ENCODE measurements at regions not wholly inside any gene's neighbourhood (a gene's known extent, or its start where the extent isn't known, plus 50 kb on each side); places are given as distances from the start of the nearest gene placed in this dataset.

GRCh38 chr16:74083541-74083940, 213.1 kb upstream of the PSMD7 start:
- POLR2A ChIA-PET = interaction anchor here (1.1 kb wide), 1 partner anchor 794 kb away, joined by 3 read pairs; no protein-coding TSS in a partner anchor
- DNase-seq (ENCODE audit: low read depth, low spot score) (no peak), FAIRE-seq (no peak), ATAC-seq (no peak)
- WGBS (ENCODE audit: insufficient coverage, insufficient replicate concordance, low lambda C conversion rate, missing lambda C conversion rate) = 31% methylated on average over 3 of the region's 3 CpGs
- Histone ChIP-seq H4K20me1 (ENCODE audit: control insufficient read depth, insufficient read depth) (no peaks in the 10 kb centered on the region), H3K27me3 (replicated peaks in 1 of 2; ENCODE audit: control insufficient read depth in 2 of 2, insufficient read depth in 2 of 2, low read length in 1 of 2) (no peaks in the 10 kb centered on the region), H3K79me2 (ENCODE audit: control insufficient read depth, insufficient read depth, low read length) (no peaks in the 10 kb centered on the region), H3K9me3 (replicated peaks; ENCODE audit: control insufficient read depth, insufficient read depth, low read length) (no peaks in the 10 kb centered on the region), H2AFZ (ENCODE audit: control insufficient read depth, low read depth, low read length) (no peak overlapping the region), H3K4me2 (ENCODE audit: control insufficient read depth, insufficient read depth) (no peak overlapping the region), H3K36me3 (ENCODE audit: control insufficient read depth in 2 of 2, insufficient read depth in 2 of 2, low read length in 1 of 2) (no peaks in the 10 kb centered on the region), H3K4me1 (ENCODE audit: control insufficient read depth, insufficient read depth, low read length) (no peaks in the 10 kb centered on the region), H3K9ac (ENCODE audit: control insufficient read depth, insufficient read depth, low read length) (no peak overlapping the region), H3K27ac (ENCODE audit: control insufficient read depth, insufficient read depth) (no peak overlapping the region), H3K4me3 (no peak overlapping the region)
- intact Hi-C loops (cut with micrococcal nuclease; ENCODE audit: unreplicated experiment) (no loop called here), in situ Hi-C loops (cut with MboI) (no loop called here)
- no TSS peak for BruUV-seq (replicated peaks)
- CTCF ChIA-PET = interaction anchor here (2.2 kb wide), 1 partner anchor 24 kb away, joined by 7 read pairs; no protein-coding TSS in a partner anchor
- RAD21 ChIA-PET (ENCODE audit: unreplicated experiment) = interaction anchor here (1.0 to 1.6 kb wide), 3 partner anchors 9 to 13 kb away, joined by 3 to 4 read pairs (median 4); no protein-coding TSS in a partner anchor
- SMC1A ChIA-PET (ENCODE audit: uncharacterized antibody, unreplicated experiment) = interaction anchor here (0.9 to 1.1 kb wide), 2 partner anchors 10 to 11 kb away, joined by 3 to 5 read pairs; no protein-coding TSS in a partner anchor
- TF ChIP-seq MYB (IDR thresholded peaks at IDR 0.05; ENCODE audit: borderline replicate concordance, low read depth, low read length) = no peak
- TF ChIP-seq, protein P1, sequence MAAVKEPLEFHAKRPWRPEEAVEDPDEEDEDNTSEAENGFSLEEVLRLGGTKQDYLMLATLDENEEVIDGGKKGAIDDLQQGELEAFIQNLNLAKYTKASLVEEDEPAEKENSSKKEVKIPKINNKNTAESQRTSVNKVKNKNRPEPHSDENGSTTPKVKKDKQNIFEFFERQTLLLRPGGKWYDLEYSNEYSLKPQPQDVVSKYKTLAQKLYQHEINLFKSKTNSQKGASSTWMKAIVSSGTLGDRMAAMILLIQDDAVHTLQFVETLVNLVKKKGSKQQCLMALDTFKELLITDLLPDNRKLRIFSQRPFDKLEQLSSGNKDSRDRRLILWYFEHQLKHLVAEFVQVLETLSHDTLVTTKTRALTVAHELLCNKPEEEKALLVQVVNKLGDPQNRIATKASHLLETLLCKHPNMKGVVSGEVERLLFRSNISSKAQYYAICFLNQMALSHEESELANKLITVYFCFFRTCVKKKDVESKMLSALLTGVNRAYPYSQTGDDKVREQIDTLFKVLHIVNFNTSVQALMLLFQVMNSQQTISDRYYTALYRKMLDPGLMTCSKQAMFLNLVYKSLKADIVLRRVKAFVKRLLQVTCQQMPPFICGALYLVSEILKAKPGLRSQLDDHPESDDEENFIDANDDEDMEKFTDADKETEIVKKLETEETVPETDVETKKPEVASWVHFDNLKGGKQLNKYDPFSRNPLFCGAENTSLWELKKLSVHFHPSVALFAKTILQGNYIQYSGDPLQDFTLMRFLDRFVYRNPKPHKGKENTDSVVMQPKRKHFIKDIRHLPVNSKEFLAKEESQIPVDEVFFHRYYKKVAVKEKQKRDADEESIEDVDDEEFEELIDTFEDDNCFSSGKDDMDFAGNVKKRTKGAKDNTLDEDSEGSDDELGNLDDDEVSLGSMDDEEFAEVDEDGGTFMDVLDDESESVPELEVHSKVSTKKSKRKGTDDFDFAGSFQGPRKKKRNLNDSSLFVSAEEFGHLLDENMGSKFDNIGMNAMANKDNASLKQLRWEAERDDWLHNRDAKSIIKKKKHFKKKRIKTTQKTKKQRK (IDR thresholded peaks at IDR 0.05; ENCODE audit: low read depth, low read length) = no peak
- TF ChIP-seq MXI1 (IDR thresholded peaks at IDR 0.05; ENCODE audit: low read depth, low read length) = no peak
- TF ChIP-seq USF1 (IDR thresholded peaks at IDR 0.05; ENCODE audit: borderline replicate concordance, extremely low read length, insufficient read depth, low read depth, low read length) = no peak
- no peak for TF ChIP-seq SUZ12 (IDR thresholded peaks at IDR 0.05; ENCODE audit: unreplicated experiment)
- no peak for TF ChIP-seq WRNIP1 (IDR thresholded peaks at IDR 0.05; ENCODE audit: borderline replicate concordance, low read depth, low read length)
- TF ChIP-seq NR2C1 (IDR thresholded peaks at IDR 0.05) = no peak
- no peak for TF ChIP-seq TBL1XR1 (IDR thresholded peaks at IDR 0.05; ENCODE audit: low read depth, low read length)
- TF ChIP-seq, protein P2, sequence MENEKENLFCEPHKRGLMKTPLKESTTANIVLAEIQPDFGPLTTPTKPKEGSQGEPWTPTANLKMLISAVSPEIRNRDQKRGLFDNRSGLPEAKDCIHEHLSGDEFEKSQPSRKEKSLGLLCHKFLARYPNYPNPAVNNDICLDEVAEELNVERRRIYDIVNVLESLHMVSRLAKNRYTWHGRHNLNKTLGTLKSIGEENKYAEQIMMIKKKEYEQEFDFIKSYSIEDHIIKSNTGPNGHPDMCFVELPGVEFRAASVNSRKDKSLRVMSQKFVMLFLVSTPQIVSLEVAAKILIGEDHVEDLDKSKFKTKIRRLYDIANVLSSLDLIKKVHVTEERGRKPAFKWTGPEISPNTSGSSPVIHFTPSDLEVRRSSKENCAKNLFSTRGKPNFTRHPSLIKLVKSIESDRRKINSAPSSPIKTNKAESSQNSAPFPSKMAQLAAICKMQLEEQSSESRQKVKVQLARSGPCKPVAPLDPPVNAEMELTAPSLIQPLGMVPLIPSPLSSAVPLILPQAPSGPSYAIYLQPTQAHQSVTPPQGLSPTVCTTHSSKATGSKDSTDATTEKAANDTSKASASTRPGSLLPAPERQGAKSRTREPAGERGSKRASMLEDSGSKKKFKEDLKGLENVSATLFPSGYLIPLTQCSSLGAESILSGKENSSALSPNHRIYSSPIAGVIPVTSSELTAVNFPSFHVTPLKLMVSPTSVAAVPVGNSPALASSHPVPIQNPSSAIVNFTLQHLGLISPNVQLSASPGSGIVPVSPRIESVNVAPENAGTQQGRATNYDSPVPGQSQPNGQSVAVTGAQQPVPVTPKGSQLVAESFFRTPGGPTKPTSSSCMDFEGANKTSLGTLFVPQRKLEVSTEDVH (IDR thresholded peaks at IDR 0.05; ENCODE audit: low read depth, partially characterized antibody) = no peak
- no peak for TF ChIP-seq BCLAF1 (IDR thresholded peaks at IDR 0.05)
- TF ChIP-seq DPF2 (IDR thresholded peaks at IDR 0.05) = no peak
- TF ChIP-seq SMC3 (IDR thresholded peaks at IDR 0.05; ENCODE audit: borderline replicate concordance, low read length) = no peak
- TF ChIP-seq HDGF (IDR thresholded peaks at IDR 0.05) = no peak
